ENCODE measurements at regions not wholly inside any gene's neighbourhood (a gene's known extent, or its start where the extent isn't known, plus 50 kb on each side); places are given as distances from the start of the nearest gene placed in this dataset.

GRCh38 chr20:53750827-53751619 lies 157.4 kb upstream of the ZNF217 start:
- CTCF ChIA-PET = interaction anchor here (0.9 to 1.0 kb wide), 2 partner anchors 24 to 189 kb away, joined by 3 to 6 read pairs; no protein-coding TSS in a partner anchor
- no peak for DNase-seq (ENCODE audit: low spot score)
- peak overlapping the region; percentile 17; the same call in 1 of the 2 replicates for H3K27ac ChIP-seq
- POLR2A ChIA-PET (ENCODE audit: low non-redundant PET) = no interaction called here
- no peak for TF ChIP-seq CTCF (conservative IDR thresholded peaks at IDR 0.05; ENCODE audit: low read depth)

GRCh38 chr20:53749499-53749898 lies 155.9 kb upstream of the ZNF217 start:
- TF ChIP-seq CTCF (conservative IDR thresholded peaks at IDR 0.05; ENCODE audit: low read depth) = no peak
- CTCF ChIA-PET = interaction anchor here (0.9 kb wide), 1 partner anchor 68 kb away, joined by 4 read pairs; no protein-coding TSS in a partner anchor
- POLR2A ChIA-PET (ENCODE audit: low non-redundant PET) = no interaction called here
- H3K27ac ChIP-seq = no peak overlapping the region
- DNase-seq (ENCODE audit: low spot score) = no peak

GRCh38 chr20:53748821-53749421 lies 155.3 kb upstream of the ZNF217 start:
- no peak overlapping the region for H3K27ac ChIP-seq

GRCh38 chr20:53748176-53748575 lies 154.5 kb upstream of the ZNF217 start:
- POLR2A ChIA-PET (ENCODE audit: low non-redundant PET) = interaction anchor here (0.6 kb wide), 1 partner anchor 13 kb away, joined by 12 read pairs; no protein-coding TSS in a partner anchor
- no peak overlapping the region for H3K27ac ChIP-seq
- no peak for TF ChIP-seq CTCF (conservative IDR thresholded peaks at IDR 0.05; ENCODE audit: low read depth)
- DNase-seq (ENCODE audit: low spot score) = peak; percentile 81
- CTCF ChIA-PET = interaction anchor here (0.6 to 1.1 kb wide), 2 partner anchors 9 to 1763 kb away, joined by 3 to 4 read pairs; no protein-coding TSS in a partner anchor

More at GRCh38 chr20:53748821-53749421, 155.3 kb upstream of the ZNF217 start:
- POLR2A ChIA-PET (ENCODE audit: low non-redundant PET) = no interaction called here
- no peak for DNase-seq (ENCODE audit: low spot score)
- no peak for TF ChIP-seq CTCF (conservative IDR thresholded peaks at IDR 0.05; ENCODE audit: low read depth)
- CTCF ChIA-PET = interaction anchor here (0.5 to 0.9 kb wide), 4 partner anchors 11 to 297 kb away, joined by 3 to 5 read pairs (median 4); no protein-coding TSS in a partner anchor

- CTCF ChIA-PET = interaction anchor here (0.6 kb wide), 2 partner anchors 15 to 99 kb away, joined by 3 read pairs; no protein-coding TSS in a partner anchor
- DNase-seq (ENCODE audit: low spot score) = no peak
- no peak for TF ChIP-seq CTCF (conservative IDR thresholded peaks at IDR 0.05; ENCODE audit: low read depth)
- POLR2A ChIA-PET (ENCODE audit: low non-redundant PET) = no interaction called here
- no peak overlapping the region; the same call in 1 of the 2 replicates for H3K27ac ChIP-seq
Observed at GRCh38 chr20:53743607-53744260, 150.1 kb upstream of the ZNF217 start.

- ChIA-PET CTCF (interaction anchor here (0.6 to 0.7 kb wide), 2 partner anchors 73 to 119 kb away, joined by 3 to 4 read pairs; no protein-coding TSS in a partner anchor), POLR2A (ENCODE audit: low non-redundant PET) (no interaction called here)
- H3K27ac ChIP-seq = no peak overlapping the region
- DNase-seq (ENCODE audit: low spot score) = no peak
- no peak for TF ChIP-seq CTCF (conservative IDR thresholded peaks at IDR 0.05; ENCODE audit: low read depth)
Observed at GRCh38 chr20:53742685-53743081, 149.0 kb upstream of the ZNF217 start.

All from RWPE1 (cell line).